OCI-LY7 (cell line): ENCODE measurements at regions not wholly inside any gene's neighbourhood (a gene's known extent, or its start where the extent isn't known, plus 50 kb on each side); places are given as distances from the start of the nearest gene placed in this dataset.

ENCODE experiments used
- BruUV-seq: library from RNA; stranded (reverse); fragments of 400-500 nt; replicated peaks from 2 replicates; lab custom pipeline; 2021; lab: Mats Ljungman, UMichigan
- CTCF ChIA-PET: fragments of 300-600 bp; sonication (Branson Sonifier 250); formaldehyde crosslinking; loops from one replicate; lab custom pipeline; 2022; ENCODE audit warnings: antibody characterized with exemption; ENCODE audit not compliant: unreplicated experiment; lab: Charles Lee
- POLR2A ChIA-PET: fragments of 300-600 bp; sonication (Branson Sonifier 250); formaldehyde crosslinking; loops from one replicate; lab custom pipeline; 2022; ENCODE audit warnings: antibody characterized with exemption; lab: Charles Lee
- DNase-seq: peaks from one replicate; pipeline ENCODE4 v3.0.0-alpha.2; 2015; ENCODE audit warnings: low spot score
- H2AFZ ChIP-seq: fragments of 200-600 bp; sonication (generic), shearing (Covaris generic); 2 replicates; pipeline ENCODE4 v1.6.1; 2014; ENCODE audit warnings: mild to moderate bottlenecking, antibody characterized with exemption, low read length, moderate library complexity
- H3K27ac ChIP-seq: fragments of 200-600 bp; sonication (generic); 2 replicates; pipeline ENCODE4 v1.5.1; 2014; ENCODE audit warnings: mixed run types, low read depth, mild to moderate bottlenecking, moderate library complexity, low read length, inconsistent platforms; ENCODE audit not compliant: poor library complexity, severe bottlenecking
- H3K36me3 ChIP-seq: fragments of 200-600 bp; sonication (generic); 2 replicates; pipeline ENCODE4 v1.6.1; 2014; ENCODE audit warnings: mild to moderate bottlenecking, antibody characterized with exemption, low read length, moderate library complexity, mixed read lengths; ENCODE audit not compliant: insufficient read depth
- H3K4me1 ChIP-seq: fragments of 200-600 bp; sonication (generic); 2 replicates; pipeline ENCODE4 v1.5.1; 2014; ENCODE audit warnings: mild to moderate bottlenecking, low read length; ENCODE audit not compliant: insufficient read depth, poor library complexity, severe bottlenecking
- H3K4me2 ChIP-seq: fragments of 200-600 bp; sonication (generic); 2 replicates; pipeline ENCODE4 v1.6.1; 2014; ENCODE audit warnings: mild to moderate bottlenecking, low read length
- H3K4me3 ChIP-seq: fragments of 200-600 bp; sonication (generic); 2 replicates; pipeline ENCODE4 v1.5.1; 2014; ENCODE audit warnings: mild to moderate bottlenecking, low read depth, low read length; ENCODE audit not compliant: poor library complexity, severe bottlenecking
- H3K79me2 ChIP-seq: fragments of 200-600 bp; sonication (generic); 2 replicates; pipeline ENCODE4 v1.6.1; 2016; ENCODE audit warnings: low read depth, mild to moderate bottlenecking, low read length, moderate library complexity, mixed read lengths; ENCODE audit not compliant: insufficient read depth
- H3K9me2 ChIP-seq: fragments of 200-600 bp; sonication (generic); 2 replicates; pipeline ENCODE4 v1.6.1; 2016; ENCODE audit warnings: mild to moderate bottlenecking, low read length, mixed read lengths; ENCODE audit not compliant: insufficient read depth
- H3K9me3 ChIP-seq: fragments of 200-600 bp; sonication (generic); 2 replicates; pipeline ENCODE4 v1.6.1; 2014; ENCODE audit warnings: mild to moderate bottlenecking, mixed run types, low read length, mixed read lengths
- H4K20me1 ChIP-seq: fragments of 200-600 bp; sonication (generic); 2 replicates; pipeline ENCODE4 v1.6.1; 2014; ENCODE audit warnings: mild to moderate bottlenecking, antibody characterized with exemption, low read length, moderate library complexity, mixed read lengths; ENCODE audit not compliant: insufficient read depth
- EZH2phosphoT487 ChIP-seq: fragments of 200-600 bp; sonication (generic); IDR thresholded peaks from 2 replicates; pipeline ENCODE4 v1.6.1; 2018; ENCODE audit warnings: low read depth, borderline replicate concordance, mild to moderate bottlenecking, mixed run types, antibody characterized with exemption, low read length, moderate library complexity, mixed read lengths
- intact Hi-C: fragments of 100-400 bp; cut with micrococcal nuclease; formaldehyde crosslinking; loops from one replicate; pipeline ENCODE4 v1.10.0; 2022; ENCODE audit not compliant: unreplicated experiment
- TF ChIP-seq, protein P1 (sequence below): fragments of 200-600 bp; sonication (generic); conservative IDR thresholded peaks from 2 replicates; pipeline ENCODE4 v1.5.1; 2014; ENCODE audit warnings: mild to moderate bottlenecking, antibody characterized with exemption, low read length, moderate library complexity, mixed read lengths

DNA sequence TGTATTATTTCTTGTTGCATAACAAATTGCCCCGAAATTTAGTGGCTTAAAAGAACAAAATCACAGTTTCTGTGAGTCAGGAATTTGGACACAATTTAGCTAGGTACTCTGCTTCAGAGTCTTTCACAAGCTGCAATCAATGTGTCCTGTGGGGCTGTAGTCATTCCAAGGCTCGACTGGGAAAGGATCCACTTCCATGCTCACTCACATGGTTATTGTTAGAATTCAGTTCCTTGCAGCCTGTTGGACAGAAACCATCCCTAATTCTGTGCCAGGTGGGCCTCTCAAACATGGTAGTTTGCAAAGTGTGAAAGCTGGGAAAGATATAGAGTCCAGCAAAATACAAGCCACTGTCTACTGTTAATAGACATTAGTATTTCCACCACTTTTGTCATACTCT is 59.7 kb upstream of the ARID2 start:
- no peak overlapping the region for H3K27ac ChIP-seq

DNA sequence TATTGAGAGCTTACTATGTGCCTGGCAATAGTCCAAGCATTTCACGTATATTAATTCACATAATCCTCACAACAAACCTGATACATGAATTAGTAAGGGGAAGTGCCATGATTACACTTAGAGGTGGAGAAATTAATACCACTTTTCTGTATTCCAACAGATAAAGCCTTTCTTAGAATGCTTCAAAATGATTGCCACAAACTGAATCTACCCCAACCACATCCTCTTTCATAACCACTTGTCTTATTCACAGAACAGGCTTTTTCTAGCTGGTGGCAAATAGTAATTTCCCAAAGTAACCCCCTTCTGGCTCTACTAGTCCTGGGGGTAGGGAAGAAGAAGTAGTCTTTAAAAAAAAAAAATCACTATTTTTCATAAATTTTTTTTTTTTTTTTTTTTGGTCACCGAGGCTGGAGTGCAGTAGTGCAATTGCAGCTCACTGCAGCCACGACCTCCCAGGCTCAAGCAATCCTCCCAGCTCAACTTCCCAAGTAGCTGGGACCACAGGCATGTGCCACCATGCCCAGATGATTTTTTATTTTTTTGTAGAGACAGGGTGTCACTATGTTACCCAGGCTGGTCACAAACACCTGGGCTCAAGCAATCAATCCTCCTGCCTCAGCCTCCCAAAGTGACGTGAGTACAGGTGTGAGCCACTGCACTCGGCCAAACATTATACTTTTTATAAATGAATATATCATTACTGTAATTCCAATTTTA is 59.0 kb upstream of the ARID2 start:
- Histone ChIP-seq H3K9me2 (no peaks in the 10 kb centered on the region), H4K20me1 (no peaks in the 10 kb centered on the region), H3K4me1 (no peaks in the 10 kb centered on the region), H3K4me2 (no peak overlapping the region), H3K27ac (no peak overlapping the region), H3K36me3 (no peaks in the 10 kb centered on the region), H3K9me3 (no peaks in the 10 kb centered on the region), H2AFZ (no peak overlapping the region), H3K4me3 (no peak overlapping the region), H3K79me2 (no peaks in the 10 kb centered on the region)
- TF ChIP-seq, protein P1, sequence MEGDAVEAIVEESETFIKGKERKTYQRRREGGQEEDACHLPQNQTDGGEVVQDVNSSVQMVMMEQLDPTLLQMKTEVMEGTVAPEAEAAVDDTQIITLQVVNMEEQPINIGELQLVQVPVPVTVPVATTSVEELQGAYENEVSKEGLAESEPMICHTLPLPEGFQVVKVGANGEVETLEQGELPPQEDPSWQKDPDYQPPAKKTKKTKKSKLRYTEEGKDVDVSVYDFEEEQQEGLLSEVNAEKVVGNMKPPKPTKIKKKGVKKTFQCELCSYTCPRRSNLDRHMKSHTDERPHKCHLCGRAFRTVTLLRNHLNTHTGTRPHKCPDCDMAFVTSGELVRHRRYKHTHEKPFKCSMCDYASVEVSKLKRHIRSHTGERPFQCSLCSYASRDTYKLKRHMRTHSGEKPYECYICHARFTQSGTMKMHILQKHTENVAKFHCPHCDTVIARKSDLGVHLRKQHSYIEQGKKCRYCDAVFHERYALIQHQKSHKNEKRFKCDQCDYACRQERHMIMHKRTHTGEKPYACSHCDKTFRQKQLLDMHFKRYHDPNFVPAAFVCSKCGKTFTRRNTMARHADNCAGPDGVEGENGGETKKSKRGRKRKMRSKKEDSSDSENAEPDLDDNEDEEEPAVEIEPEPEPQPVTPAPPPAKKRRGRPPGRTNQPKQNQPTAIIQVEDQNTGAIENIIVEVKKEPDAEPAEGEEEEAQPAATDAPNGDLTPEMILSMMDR = no peak
- TF ChIP-seq EZH2phosphoT487 = no peak
- ChIA-PET CTCF (no interaction called here), POLR2A (interaction anchor here (1.3 kb wide), 1 partner anchor 9 kb away, joined by 7 read pairs; no protein-coding TSS in a partner anchor)
- no TSS peak for BruUV-seq
- DNase-seq = no peak
- intact Hi-C loops = loop anchor here (5.0 kb wide), 1 partner anchor 53 kb away; no protein-coding TSS in a partner anchor

More for the DNA sequence above, 59.7 kb upstream of the ARID2 start:
- DNase-seq = no peak
- POLR2A ChIA-PET = interaction anchor here (1.3 to 1.8 kb wide), 2 partner anchors 10 to 16 kb away, joined by 7 read pairs; no protein-coding TSS in a partner anchor
- Histone ChIP-seq H3K4me1 (no peaks in the 10 kb centered on the region), H3K9me2 (no peaks in the 10 kb centered on the region), H2AFZ (no peak overlapping the region), H3K4me2 (no peak overlapping the region), H3K9me3 (no peaks in the 10 kb centered on the region), H3K4me3 (no peak overlapping the region), H3K36me3 (no peaks in the 10 kb centered on the region), H3K79me2 (no peaks in the 10 kb centered on the region), H4K20me1 (no peaks in the 10 kb centered on the region)
- intact Hi-C loops = loop anchor here (5.0 kb wide), 1 partner anchor 52 kb away; no protein-coding TSS in a partner anchor
- TF ChIP-seq, protein P1 = no peak
- no peak for TF ChIP-seq EZH2phosphoT487
- BruUV-seq = no TSS peak
- CTCF ChIA-PET = no interaction called here

DNA sequence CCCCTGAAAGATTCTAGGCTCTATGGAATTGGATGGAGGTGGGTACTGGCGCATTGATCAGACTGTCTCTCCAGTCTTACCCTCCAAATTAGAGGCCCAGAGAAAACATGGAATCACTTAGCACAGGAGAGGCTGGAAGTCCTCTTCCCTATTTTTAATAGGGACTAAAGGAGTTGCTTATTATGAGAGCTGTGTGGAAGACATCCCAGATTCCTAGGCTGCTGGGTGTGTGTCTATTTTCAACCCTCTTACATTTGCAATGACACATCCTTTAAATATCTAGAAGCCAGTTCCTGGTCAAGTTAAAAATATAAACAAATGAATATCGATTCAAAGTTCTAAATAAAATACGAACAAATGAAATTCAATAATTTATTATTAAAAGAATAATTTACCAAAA is 58.3 kb upstream of the ARID2 start:
- H3K4me2 ChIP-seq = no peak overlapping the region
- no peak overlapping the region for H3K27ac ChIP-seq
- no peaks in the 10 kb centered on the region for H3K9me3 ChIP-seq
- H3K4me3 ChIP-seq = no peak overlapping the region
- no peaks in the 10 kb centered on the region for H3K9me2 ChIP-seq
- POLR2A ChIA-PET = no interaction called here
- BruUV-seq = no TSS peak
- H3K36me3 ChIP-seq = no peaks in the 10 kb centered on the region
- CTCF ChIA-PET = no interaction called here
- DNase-seq = no peak
- intact Hi-C loops = loop anchor here (5.0 kb wide), 1 partner anchor 54 kb away; no protein-coding TSS in a partner anchor
- H3K4me1 ChIP-seq = no peaks in the 10 kb centered on the region
- no peaks in the 10 kb centered on the region for H3K79me2 ChIP-seq
- H4K20me1 ChIP-seq = no peaks in the 10 kb centered on the region
- no peak overlapping the region for H2AFZ ChIP-seq
- TF ChIP-seq EZH2phosphoT487 = no peak
- TF ChIP-seq, protein P1 = no peak
